HAP-1 (cell line): ENCODE measurements at regions not wholly inside any gene's neighbourhood (a gene's known extent, or its start where the extent isn't known, plus 50 kb on each side); places are given as distances from the start of the nearest gene placed in this dataset.

ENCODE experiments used
- DNase-seq, 2 experiments: peaks; one replicate each; pipeline ENCODE4 v3.0.0-alpha.2; 2016 to 2020; ENCODE audit warnings: low spot score in 2 of 2
- H3K27me3 ChIP-seq: fragments of 250-450 bp; sonication (Bioruptor Pico); 2 replicates; pipeline ENCODE4 v1.5.1; 2020; ENCODE audit warnings: low read depth, mild to moderate bottlenecking, moderate library complexity
- H3K36me3 ChIP-seq: fragments of 250-450 bp; sonication (Bioruptor Pico); replicated peaks from 2 replicates; pipeline ENCODE4 v1.5.1; 2020; ENCODE audit warnings: mild to moderate bottlenecking
- H3K4me1 ChIP-seq: fragments of 250-450 bp; sonication (Bioruptor Pico); 2 replicates; pipeline ENCODE4 v1.5.1; 2020; ENCODE audit warnings: mild to moderate bottlenecking
- H3K4me3 ChIP-seq: fragments of 250-450 bp; sonication (Bioruptor Pico); 2 replicates; pipeline ENCODE4 v1.5.1; 2020; ENCODE audit warnings: mild to moderate bottlenecking, moderate library complexity
- H3K9me3 ChIP-seq: fragments of 250-450 bp; sonication (Bioruptor Pico); 2 replicates; pipeline ENCODE4 v1.5.1; 2020; ENCODE audit warnings: mild to moderate bottlenecking, moderate library complexity
- in situ Hi-C: fragments of 300-500 bp; cut with MboI; formaldehyde crosslinking; loops from 3 replicates; pipeline ENCODE4 v1.14.3; 2020; ENCODE audit warnings: low sequenced_read_pairs, inconsistent platforms, mixed read lengths

DNA sequence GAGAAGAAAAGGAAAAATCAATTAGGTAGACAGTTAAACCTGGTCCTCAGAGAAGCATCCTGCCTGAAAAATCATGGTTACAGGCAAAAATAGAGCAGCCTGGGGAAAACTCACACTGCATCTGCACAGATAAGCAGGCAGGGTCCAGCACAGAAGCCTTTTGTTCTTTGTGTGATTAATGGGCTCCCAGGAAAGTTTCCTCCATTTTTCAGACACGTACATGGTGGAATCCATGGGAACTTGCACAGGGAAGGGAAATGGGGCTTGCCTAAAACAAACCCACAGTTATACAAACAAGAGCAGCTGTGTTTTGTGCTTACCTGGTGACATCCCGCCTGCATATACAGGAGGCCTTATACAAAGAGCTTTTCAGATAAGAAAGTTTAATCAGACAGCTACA, 243.9 kb upstream of the ATP10B start:
- H3K4me1 ChIP-seq = no peaks in the 10 kb centered on the region
- no peak overlapping the region for H3K4me3 ChIP-seq
- H3K9me3 ChIP-seq = no peaks in the 10 kb centered on the region; the same call in 1 of the 2 replicates
- no peaks in the 10 kb centered on the region for H3K27me3 ChIP-seq
- no peaks in the 10 kb centered on the region for H3K36me3 ChIP-seq
- in situ Hi-C loops = no loop called here
- DNase-seq = no peak

DNA sequence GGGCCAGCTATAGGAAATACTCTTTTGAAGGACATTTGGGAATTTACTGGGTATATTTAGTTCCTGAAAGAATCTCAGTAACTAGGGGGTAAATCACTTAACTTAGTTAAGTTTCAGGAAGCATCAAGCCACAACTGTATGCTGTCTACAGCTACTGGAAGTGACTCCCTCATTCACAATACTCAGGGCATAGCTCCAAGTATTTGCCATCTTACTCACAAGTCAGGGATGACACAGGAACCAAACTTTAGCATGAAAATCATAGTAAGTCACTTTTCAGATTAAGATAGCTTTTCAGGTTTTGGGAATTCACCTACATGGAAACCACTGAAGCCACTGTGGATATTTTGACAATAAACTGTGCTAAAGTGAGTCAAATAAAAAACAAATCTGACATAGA, 242.4 kb upstream of the ATP10B start:
- no peaks in the 10 kb centered on the region for H3K4me1 ChIP-seq
- H3K4me3 ChIP-seq = no peak overlapping the region
- H3K27me3 ChIP-seq = no peaks in the 10 kb centered on the region
- no peaks in the 10 kb centered on the region; the same call in 1 of the 2 replicates for H3K9me3 ChIP-seq
- in situ Hi-C loops = no loop called here
- H3K36me3 ChIP-seq = no peaks in the 10 kb centered on the region
- DNase-seq = no peak

DNA sequence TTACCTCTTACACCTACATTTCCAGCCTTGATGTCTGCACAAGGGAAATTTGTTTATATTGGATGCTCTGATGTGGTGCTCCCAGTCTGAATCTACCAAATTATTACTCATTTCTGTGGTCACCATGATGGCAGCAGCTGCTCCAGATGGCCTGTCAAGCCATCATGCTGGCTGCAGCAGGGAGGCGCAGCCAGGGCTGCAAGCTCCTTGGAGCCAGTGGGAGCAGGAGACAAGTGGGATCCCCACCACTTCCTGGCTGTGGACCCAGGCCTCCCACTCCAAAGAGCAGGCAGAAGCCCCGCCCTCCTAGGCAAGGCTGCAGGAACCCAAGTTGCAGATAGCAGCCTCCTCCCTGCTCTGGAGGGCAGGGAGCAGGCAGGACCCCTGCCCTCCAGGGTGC, 241.1 kb upstream of the ATP10B start:
- H3K4me1 ChIP-seq = no peaks in the 10 kb centered on the region
- no peak for DNase-seq
- H3K36me3 ChIP-seq = no peaks in the 10 kb centered on the region
- H3K27me3 ChIP-seq = no peaks in the 10 kb centered on the region
- H3K4me3 ChIP-seq = no peak overlapping the region
- no peaks in the 10 kb centered on the region; the same call in 1 of the 2 replicates for H3K9me3 ChIP-seq
- in situ Hi-C loops = no loop called here

DNA sequence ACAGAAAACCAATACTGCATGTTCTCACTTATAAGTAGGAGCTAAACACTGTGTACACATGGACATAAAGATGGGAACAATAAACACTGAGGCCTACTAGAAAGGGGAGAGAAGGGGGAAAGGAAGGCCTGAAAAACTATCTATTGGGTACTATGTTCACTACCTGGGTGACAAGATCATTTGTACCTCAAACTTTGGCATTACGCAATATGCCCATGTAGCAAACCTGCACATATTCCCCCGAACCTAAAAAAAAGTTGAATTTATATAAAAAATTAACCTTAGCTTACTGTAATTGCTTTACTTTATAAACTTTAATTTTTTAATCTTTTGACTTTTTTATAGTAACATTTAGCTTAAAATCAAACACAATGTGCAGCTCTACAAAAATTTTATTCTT, 237.6 kb upstream of the ATP10B start:
- Histone ChIP-seq H3K36me3 (no peaks in the 10 kb centered on the region), H3K4me3 (no peak overlapping the region), H3K9me3 (no peaks in the 10 kb centered on the region; the same call in 1 of the 2 replicates), H3K27me3 (no peaks in the 10 kb centered on the region), H3K4me1 (no peaks in the 10 kb centered on the region)
- DNase-seq = no peak
- in situ Hi-C loops = no loop called here

DNA sequence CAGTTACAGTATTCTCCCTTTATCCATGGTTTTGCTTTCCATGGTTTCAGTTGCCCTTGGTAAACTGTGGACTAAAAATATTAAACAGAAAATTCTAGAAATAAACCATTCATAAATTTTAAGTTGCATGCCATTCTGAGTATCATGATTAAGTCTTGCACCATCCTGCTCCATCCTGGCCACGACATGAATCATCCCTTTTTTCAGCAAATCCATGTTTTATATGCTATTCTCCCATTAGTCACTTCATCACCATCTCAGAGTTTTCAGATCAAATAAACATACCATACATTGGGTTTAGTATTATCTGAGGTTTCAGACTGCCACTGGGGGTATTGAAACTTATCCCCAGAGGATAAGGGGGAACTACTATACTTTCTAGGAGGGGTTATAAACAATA, 234.4 kb upstream of the ATP10B start:
- Histone ChIP-seq H3K4me1 (no peaks in the 10 kb centered on the region), H3K36me3 (no peaks in the 10 kb centered on the region), H3K27me3 (no peaks in the 10 kb centered on the region), H3K9me3 (no peaks in the 10 kb centered on the region), H3K4me3 (no peak overlapping the region)
- no peak for DNase-seq
- in situ Hi-C loops = no loop called here

DNA sequence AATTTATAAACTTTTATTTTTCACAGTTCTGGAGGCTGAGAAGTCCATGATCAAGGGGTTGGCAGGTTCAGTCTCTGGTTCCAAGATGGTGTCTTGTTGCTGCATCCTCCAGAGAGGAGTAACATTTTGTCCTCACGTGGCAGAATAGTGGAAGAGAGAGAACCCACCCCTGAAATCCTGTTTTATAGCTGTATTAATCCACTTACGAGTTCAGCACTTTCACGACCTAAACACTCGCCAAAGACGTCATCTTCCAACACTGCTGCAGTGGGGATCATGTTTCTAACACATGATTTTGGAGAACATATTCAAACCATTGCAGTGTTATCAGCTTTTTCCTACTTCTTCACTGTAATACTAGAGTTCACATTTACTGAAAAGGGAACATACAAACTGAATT, 233.0 kb upstream of the ATP10B start:
- H3K36me3 ChIP-seq = no peaks in the 10 kb centered on the region
- DNase-seq = no peak
- no peak overlapping the region for H3K4me3 ChIP-seq
- in situ Hi-C loops = no loop called here
- no peaks in the 10 kb centered on the region for H3K27me3 ChIP-seq
- H3K9me3 ChIP-seq = no peaks in the 10 kb centered on the region
- H3K4me1 ChIP-seq = no peaks in the 10 kb centered on the region

DNA sequence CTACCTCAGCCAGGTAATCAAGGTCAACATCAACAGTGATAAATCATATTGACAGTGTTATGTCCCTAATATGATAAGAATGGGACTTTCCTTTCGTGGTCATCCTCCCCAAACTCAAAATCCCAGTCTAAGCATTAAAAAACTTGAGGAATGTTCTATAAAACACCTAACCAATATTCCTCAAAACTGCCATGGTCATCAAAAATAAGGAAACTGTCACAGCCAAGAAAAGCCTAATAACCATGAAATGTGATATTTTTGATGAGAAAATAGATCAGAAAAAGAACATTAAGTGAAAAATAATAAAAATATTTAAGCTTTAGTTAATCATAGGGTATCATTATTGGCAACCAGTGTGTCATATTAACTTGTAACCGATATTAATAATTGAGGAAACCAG, 232.1 kb upstream of the ATP10B start:
- in situ Hi-C loops = no loop called here
- no peaks in the 10 kb centered on the region for H3K27me3 ChIP-seq

DNA sequence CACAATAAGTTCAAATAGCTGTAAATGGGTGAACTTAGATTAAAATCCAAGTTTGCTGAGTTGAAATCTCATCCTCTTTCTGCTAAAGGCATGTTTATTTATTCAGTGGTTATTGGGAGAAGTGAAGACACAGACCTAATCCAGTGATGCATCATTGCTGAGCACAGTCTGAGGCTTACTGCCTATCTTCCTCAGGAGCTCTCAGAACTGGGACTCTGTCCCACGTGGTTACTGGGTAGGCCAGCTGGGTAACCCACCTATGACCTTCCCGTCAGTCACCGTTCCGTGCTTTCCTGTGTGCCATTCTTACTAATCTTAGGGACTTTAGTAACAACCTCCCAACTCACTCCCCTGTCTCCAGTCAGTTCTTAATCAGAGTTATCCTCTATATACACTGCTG, 226.8 kb upstream of the ATP10B start:
- no peak overlapping the region for H3K4me3 ChIP-seq
- no peaks in the 10 kb centered on the region for H3K27me3 ChIP-seq
- in situ Hi-C loops = no loop called here
- H3K9me3 ChIP-seq = no peaks in the 10 kb centered on the region
- no peaks in the 10 kb centered on the region for H3K36me3 ChIP-seq
- no peaks in the 10 kb centered on the region for H3K4me1 ChIP-seq
- DNase-seq = no peak

More for the DNA sequence above, 232.1 kb upstream of the ATP10B start:
- H3K36me3 ChIP-seq = no peaks in the 10 kb centered on the region
- no peak overlapping the region for H3K4me3 ChIP-seq
- H3K4me1 ChIP-seq = no peaks in the 10 kb centered on the region
- no peak for DNase-seq
- H3K9me3 ChIP-seq = no peaks in the 10 kb centered on the region

DNA sequence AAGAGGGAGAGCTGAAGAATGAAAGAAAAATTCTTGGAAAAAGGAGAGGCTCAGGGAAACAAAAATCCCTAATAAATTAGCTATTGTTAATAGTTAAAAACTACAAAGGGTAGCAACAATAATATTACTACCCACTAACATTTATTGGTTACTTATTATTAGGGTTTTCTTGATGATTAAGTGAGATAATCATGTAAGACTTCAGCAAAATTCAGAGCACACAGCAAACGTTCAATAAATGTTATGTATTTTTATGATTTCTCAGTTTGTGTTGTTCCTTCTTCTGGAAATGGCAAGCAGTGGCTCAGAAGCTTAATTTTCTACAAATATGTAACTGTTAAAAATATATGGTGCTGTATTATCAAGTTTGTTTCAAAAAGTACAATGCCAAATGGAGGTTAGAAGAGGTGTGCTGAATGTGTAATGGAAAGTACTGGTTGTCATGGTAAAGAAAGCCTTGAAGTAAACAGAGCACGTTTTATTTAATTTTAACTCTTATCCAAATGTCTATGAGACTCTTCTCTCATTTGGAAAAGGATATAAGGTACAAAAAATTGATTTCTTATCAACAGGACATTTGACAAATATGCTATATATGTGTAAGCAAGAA, 226.0 kb upstream of the ATP10B start:
- Histone ChIP-seq H3K27me3 (no peaks in the 10 kb centered on the region), H3K9me3 (no peaks in the 10 kb centered on the region), H3K4me3 (no peak overlapping the region), H3K4me1 (no peaks in the 10 kb centered on the region), H3K36me3 (no peaks in the 10 kb centered on the region)
- DNase-seq = no peak
- in situ Hi-C loops = no loop called here

DNA sequence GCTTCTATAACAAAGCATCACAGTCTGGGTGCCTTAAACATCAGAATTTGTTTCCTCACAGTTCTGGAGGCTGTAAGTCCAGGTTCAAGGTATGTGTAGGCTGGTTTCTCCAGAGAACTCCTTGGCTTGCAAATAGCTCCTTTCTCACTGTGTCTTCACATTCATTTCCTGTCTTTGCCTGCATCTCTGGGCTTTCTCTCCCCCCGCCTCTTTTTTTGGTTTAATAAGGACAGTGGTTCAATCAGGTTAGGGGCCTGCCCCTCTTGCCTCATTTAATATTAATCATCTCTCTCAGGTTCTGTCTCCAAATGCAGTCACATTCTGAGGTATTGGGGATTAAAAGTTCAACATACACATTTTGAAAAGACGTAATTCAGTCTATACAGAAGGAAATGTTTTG, 225.5 kb upstream of the ATP10B start:
- no peak for DNase-seq
- no peaks in the 10 kb centered on the region for H3K9me3 ChIP-seq
- H3K4me1 ChIP-seq = no peaks in the 10 kb centered on the region
- in situ Hi-C loops = no loop called here
- H3K36me3 ChIP-seq = no peaks in the 10 kb centered on the region
- no peaks in the 10 kb centered on the region for H3K27me3 ChIP-seq
- H3K4me3 ChIP-seq = no peak overlapping the region

DNA sequence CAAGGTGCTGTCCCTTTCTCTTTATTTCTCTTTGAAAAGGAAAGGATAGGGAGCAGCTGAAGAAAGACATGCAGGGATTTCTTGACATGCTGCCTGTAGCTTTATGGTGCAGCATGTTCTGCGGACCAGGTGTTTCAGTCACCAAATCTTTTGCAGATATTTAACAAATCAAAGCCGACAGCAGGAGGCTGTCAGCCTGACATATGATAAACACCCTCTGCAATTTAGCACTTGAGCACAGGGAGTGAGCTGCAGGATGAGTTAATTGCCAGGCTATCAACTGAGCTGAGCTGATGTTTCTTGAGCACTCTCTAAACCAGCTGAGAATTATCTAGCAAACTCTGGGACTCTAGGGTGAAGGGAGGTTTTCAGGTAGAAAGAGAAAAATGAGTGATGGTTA, 212.8 kb upstream of the ATP10B start:
- H3K9me3 ChIP-seq = no peaks in the 10 kb centered on the region
- no peaks in the 10 kb centered on the region for H3K36me3 ChIP-seq
- H3K4me1 ChIP-seq = no peaks in the 10 kb centered on the region
- H3K4me3 ChIP-seq = no peak overlapping the region
- no peak for DNase-seq
- in situ Hi-C loops = no loop called here
- H3K27me3 ChIP-seq = no peaks in the 10 kb centered on the region

DNA sequence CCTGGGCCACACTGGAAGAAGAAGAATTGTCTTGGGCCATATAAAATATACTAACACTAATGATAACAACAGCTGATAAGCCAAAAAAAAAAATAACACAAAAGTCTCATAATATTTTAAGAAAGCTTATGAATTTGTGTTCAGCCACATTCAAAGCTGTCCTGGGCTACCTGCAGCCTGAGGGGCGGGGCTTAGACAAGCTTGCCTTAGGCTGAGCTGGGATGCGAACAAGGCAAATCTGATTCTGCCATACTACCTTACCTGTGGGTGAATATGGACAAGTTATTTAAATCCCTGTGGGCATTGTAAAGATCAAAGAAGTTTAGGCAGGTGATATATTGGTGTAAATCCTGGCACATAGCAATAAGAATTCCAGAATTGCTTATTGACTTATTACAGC, 212.3 kb upstream of the ATP10B start:
- Histone ChIP-seq H3K4me1 (no peaks in the 10 kb centered on the region), H3K27me3 (no peaks in the 10 kb centered on the region), H3K9me3 (no peaks in the 10 kb centered on the region), H3K4me3 (no peak overlapping the region), H3K36me3 (no peaks in the 10 kb centered on the region)
- in situ Hi-C loops = no loop called here
- DNase-seq = no peak

DNA sequence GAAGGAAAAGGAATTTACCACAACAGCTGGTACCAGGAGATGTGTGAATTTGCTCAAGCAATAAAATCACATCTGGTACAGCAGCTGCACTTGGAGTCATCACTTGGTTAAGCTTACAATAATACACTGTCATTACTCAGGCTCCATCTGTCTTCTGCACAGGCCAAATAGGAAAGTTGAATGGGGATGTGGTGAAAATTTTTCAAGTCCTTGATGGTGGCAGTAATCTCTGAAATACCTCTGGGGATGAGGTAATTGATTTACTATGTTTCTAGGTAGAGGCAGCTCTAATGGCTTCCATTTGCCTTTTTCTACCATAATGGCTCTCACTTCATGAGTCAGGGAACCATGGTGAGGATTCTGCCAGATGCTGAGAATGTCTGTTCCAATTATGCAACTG, 206.8 kb upstream of the ATP10B start:
- H3K9me3 ChIP-seq = no peaks in the 10 kb centered on the region
- no peaks in the 10 kb centered on the region for H3K4me1 ChIP-seq
- H3K4me3 ChIP-seq = no peak overlapping the region
- DNase-seq = no peak
- H3K27me3 ChIP-seq = no peaks in the 10 kb centered on the region
- in situ Hi-C loops = no loop called here
- H3K36me3 ChIP-seq = no peaks in the 10 kb centered on the region

DNA sequence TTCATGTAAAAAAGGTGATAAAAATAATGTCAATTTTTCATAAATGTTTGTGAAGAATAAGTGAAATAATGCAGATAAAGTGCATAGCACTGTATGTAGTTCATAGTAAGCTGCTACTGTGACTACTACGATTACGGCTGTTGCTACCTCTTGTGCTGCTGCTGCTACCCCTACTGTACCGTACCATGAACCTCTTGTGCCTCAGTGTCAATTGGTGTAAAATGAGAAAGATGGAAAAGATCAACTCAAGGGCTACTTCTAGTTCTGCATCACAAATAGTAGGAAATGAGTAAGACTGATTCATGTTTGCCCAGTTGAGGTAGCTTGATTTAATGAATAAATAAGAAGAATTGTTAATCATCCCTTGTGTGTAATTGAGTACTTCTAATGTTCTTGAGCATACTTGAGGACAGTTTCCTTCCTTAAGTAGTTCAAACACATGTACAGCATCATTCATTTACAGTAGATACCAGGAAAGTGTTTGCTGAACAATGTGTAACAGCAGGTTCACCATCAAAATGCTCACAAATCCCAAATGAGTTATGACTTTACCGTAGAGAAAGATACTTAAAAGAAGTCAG, 200.0 kb upstream of the ATP10B start:
- Histone ChIP-seq H3K4me1 (no peaks in the 10 kb centered on the region), H3K36me3 (no peaks in the 10 kb centered on the region), H3K27me3 (no peaks in the 10 kb centered on the region), H3K9me3 (no peaks in the 10 kb centered on the region), H3K4me3 (no peak overlapping the region)
- in situ Hi-C loops = no loop called here
- DNase-seq = no peak

DNA sequence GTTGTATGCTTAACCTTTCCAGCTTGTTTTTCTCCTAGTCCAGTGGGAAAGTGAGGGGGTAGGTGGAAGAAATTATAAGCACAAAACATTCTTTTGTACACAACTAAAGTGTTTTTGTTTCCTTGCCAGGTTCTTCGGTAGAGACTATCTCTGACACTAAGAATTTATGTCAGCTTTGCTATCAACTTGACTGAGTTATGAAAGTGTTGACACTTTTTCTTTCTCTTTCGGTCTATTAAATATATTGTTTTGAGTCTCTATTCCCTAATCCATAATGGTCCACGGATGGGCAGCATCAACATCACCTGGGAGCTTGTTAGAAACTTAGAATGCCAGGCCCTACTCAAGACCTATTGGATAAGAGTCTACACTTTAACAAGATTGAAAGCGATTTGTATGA, 195.0 kb upstream of the ATP10B start:
- in situ Hi-C loops = no loop called here

More for the DNA sequence above, 195.0 kb upstream of the ATP10B start:
- Histone ChIP-seq H3K4me1 (no peaks in the 10 kb centered on the region), H3K4me3 (no peak overlapping the region), H3K27me3 (no peaks in the 10 kb centered on the region), H3K9me3 (no peaks in the 10 kb centered on the region), H3K36me3 (no peaks in the 10 kb centered on the region)
- DNase-seq = no peak
